ENCODE measurements at regions not wholly inside any gene's neighbourhood (a gene's known extent, or its start where the extent isn't known, plus 50 kb on each side); places are given as distances from the start of the nearest gene placed in this dataset.
A peak's percentile ranks its signal among the peaks of the same experiment; 100 is the strongest.

GRCh38 chr7:429828-430180, 89.8 kb downstream of the PDGFA start:
- no peak overlapping the region for H3K9ac ChIP-seq (ENCODE audit: low read depth in 1 of 3, low read length in 3 of 3)

DNA sequence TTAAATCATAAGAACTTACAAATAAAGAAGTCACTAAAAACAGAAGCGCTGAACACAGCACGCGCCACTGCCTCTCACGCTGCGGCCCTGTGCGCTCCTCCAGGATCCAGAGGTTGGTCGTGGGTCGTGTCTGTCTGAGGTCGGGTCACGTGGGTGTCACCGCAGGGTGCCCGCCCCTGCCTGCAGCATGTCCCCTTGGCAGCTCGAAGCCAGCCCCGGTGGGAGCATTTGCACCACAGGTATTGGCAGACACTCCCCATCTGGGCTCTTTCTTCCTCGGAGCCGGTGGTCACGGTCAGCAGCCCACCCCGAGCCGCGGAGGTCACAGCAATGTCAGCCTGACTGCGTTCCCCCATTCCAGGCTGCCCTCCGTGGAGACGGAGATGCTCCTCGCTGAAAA, 88.6 kb downstream of the PDGFA start:
- H3K27ac ChIP-seq (ENCODE audit: low read depth, low read length), result peak overlapping the region; percentile 7

More at GRCh38 chr7:429828-430180, 89.8 kb downstream of the PDGFA start:
- H3K9me3 ChIP-seq (ENCODE audit: control insufficient read depth in 3 of 3, low read length in 3 of 3), result no peaks in the 10 kb centered on the region
- no peak overlapping the region for H3K4me3 ChIP-seq (ENCODE audit: low read length in 3 of 3)
- no peaks in the 10 kb centered on the region for H3K36me3 ChIP-seq (ENCODE audit: control insufficient read depth in 3 of 3, insufficient read depth in 3 of 3, low read length in 3 of 3)
- peaks cover 8 to 17% (median 12%) of the 10 kb centered on the region in 3 donors for H3K4me1 ChIP-seq (ENCODE audit: control insufficient read depth in 3 of 3, insufficient read depth in 3 of 3, low read length in 3 of 3)
- no peak overlapping the region for H3K27ac ChIP-seq (ENCODE audit: low read depth, low read length)
- H3K27me3 ChIP-seq (ENCODE audit: control insufficient read depth in 3 of 3, insufficient read depth in 3 of 3, low read length in 3 of 3), result peaks cover 7 to 30% (median 10%) of the 10 kb centered on the region in 3 donors

DNA sequence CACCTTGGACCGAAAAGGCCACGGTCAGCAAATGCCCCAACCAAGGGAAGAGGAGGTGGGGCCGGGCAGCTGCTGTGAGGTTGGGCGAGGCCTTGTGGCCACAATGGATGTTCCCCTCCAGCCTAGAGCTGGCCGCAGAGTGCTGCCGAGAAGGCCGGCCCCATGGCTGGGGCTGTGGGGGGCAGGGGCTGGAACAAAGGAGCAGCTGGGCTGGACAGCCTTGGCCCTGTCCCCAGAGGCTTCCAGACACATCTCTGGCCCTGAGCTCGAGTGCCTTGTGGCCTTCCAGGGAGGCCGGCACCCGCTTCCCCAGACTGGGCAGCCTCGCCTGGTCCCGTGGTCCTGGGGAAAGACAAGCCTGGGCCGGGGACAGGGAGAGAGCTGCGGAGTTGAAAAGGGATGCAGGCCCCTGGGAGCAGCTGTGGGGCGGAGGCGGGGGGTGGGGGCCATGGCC, 88.0 kb downstream of the PDGFA start:
- H3K4me3 ChIP-seq (ENCODE audit: low read length in 3 of 3), result no peak overlapping the region
- no peaks in the 10 kb centered on the region for H3K9me3 ChIP-seq (ENCODE audit: control insufficient read depth in 3 of 3, low read length in 3 of 3)
- H3K36me3 ChIP-seq (ENCODE audit: control insufficient read depth in 3 of 3, insufficient read depth in 3 of 3, low read length in 3 of 3), result no peaks in the 10 kb centered on the region
- peak overlapping the region; percentile 7 for H3K27ac ChIP-seq (ENCODE audit: low read depth, low read length)
- peaks cover 0 to 13% (median 10%) of the 10 kb centered on the region in 3 donors for H3K27me3 ChIP-seq (ENCODE audit: control insufficient read depth in 3 of 3, insufficient read depth in 3 of 3, low read length in 3 of 3)
- peaks cover 0 to 5% (median 3%) of the 10 kb centered on the region in 3 donors for H3K4me1 ChIP-seq (ENCODE audit: control insufficient read depth in 3 of 3, insufficient read depth in 3 of 3, low read length in 3 of 3)
- no peak overlapping the region for H3K9ac ChIP-seq (ENCODE audit: low read depth in 1 of 3, low read length in 3 of 3)

More for the DNA sequence above, 88.6 kb downstream of the PDGFA start:
- peaks cover 0 to 5% (median 3%) of the 10 kb centered on the region in 3 donors for H3K4me1 ChIP-seq (ENCODE audit: control insufficient read depth in 3 of 3, insufficient read depth in 3 of 3, low read length in 3 of 3)
- peaks cover 0 to 17% (median 11%) of the 10 kb centered on the region in 3 donors for H3K27me3 ChIP-seq (ENCODE audit: control insufficient read depth in 3 of 3, insufficient read depth in 3 of 3, low read length in 3 of 3)
- no peak overlapping the region for H3K4me3 ChIP-seq (ENCODE audit: low read length in 3 of 3)
- no peaks in the 10 kb centered on the region for H3K36me3 ChIP-seq (ENCODE audit: control insufficient read depth in 3 of 3, insufficient read depth in 3 of 3, low read length in 3 of 3)
- no peak overlapping the region for H3K9ac ChIP-seq (ENCODE audit: low read depth in 1 of 3, low read length in 3 of 3)
- no peaks in the 10 kb centered on the region for H3K9me3 ChIP-seq (ENCODE audit: control insufficient read depth in 3 of 3, low read length in 3 of 3)

- Histone ChIP-seq H3K27ac (ENCODE audit: low read depth, low read length) (peak overlapping the region; percentile 7), H3K4me3 (ENCODE audit: low read length in 3 of 3) (no peak overlapping the region), H3K9ac (ENCODE audit: low read depth in 1 of 3, low read length in 3 of 3) (no peak overlapping the region), H3K4me1 (ENCODE audit: control insufficient read depth in 3 of 3, insufficient read depth in 3 of 3, low read length in 3 of 3) (peaks cover 0 to 5% (median 3%) of the 10 kb centered on the region in 3 donors), H3K9me3 (ENCODE audit: control insufficient read depth in 3 of 3, low read length in 3 of 3) (no peaks in the 10 kb centered on the region), H3K27me3 (ENCODE audit: control insufficient read depth in 3 of 3, insufficient read depth in 3 of 3, low read length in 3 of 3) (peaks cover 0 to 11% (median 7%) of the 10 kb centered on the region in 3 donors), H3K36me3 (ENCODE audit: control insufficient read depth in 3 of 3, insufficient read depth in 3 of 3, low read length in 3 of 3) (no peaks in the 10 kb centered on the region)
Observed at GRCh38 chr7:432256-432655, 87.4 kb downstream of the PDGFA start.

- H3K36me3 ChIP-seq (ENCODE audit: control insufficient read depth in 3 of 3, insufficient read depth in 3 of 3, low read length in 3 of 3), result no peaks in the 10 kb centered on the region
- no peak overlapping the region for H3K9ac ChIP-seq (ENCODE audit: low read depth in 1 of 3, low read length in 3 of 3)
- peaks cover 0 to 11% (median 7%) of the 10 kb centered on the region in 3 donors for H3K27me3 ChIP-seq (ENCODE audit: control insufficient read depth in 3 of 3, insufficient read depth in 3 of 3, low read length in 3 of 3)
- no peaks in the 10 kb centered on the region for H3K9me3 ChIP-seq (ENCODE audit: control insufficient read depth in 3 of 3, low read length in 3 of 3)
- H3K4me3 ChIP-seq (ENCODE audit: low read length in 3 of 3), result no peak overlapping the region
- peaks cover 0 to 8% (median 5%) of the 10 kb centered on the region in 3 donors for H3K4me1 ChIP-seq (ENCODE audit: control insufficient read depth in 3 of 3, insufficient read depth in 3 of 3, low read length in 3 of 3)
- H3K27ac ChIP-seq (ENCODE audit: low read depth, low read length), result no peak overlapping the region
Observed at GRCh38 chr7:432933-433332, 86.7 kb downstream of the PDGFA start.

DNA sequence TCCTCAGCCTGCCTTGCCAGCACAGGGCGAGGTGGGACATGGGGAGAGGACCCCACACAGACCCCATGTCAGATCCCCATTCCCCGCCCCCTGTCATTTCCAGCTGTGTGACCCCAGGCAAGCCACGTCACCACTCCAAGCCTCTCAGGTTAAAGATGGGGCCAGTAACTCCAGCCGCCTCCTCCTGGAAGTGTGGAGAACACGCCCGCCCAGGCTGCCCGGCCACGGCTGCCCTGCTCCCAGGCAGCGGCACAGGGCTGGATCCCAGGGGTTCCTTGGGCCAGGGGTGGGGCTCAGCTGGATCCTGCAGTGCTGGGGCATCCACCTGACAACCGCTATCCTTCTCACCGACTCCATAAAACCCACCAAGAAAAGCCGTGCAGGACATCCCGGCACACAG, 86.1 kb downstream of the PDGFA start:
- Histone ChIP-seq H3K4me3 (ENCODE audit: low read length in 3 of 3) (no peak overlapping the region), H3K4me1 (ENCODE audit: control insufficient read depth in 3 of 3, insufficient read depth in 3 of 3, low read length in 3 of 3) (peaks cover 4 to 14% (median 11%) of the 10 kb centered on the region in 3 donors), H3K9ac (ENCODE audit: low read depth in 1 of 3, low read length in 3 of 3) (no peak overlapping the region), H3K9me3 (ENCODE audit: control insufficient read depth in 3 of 3, low read length in 3 of 3) (no peaks in the 10 kb centered on the region), H3K36me3 (ENCODE audit: control insufficient read depth in 3 of 3, insufficient read depth in 3 of 3, low read length in 3 of 3) (no peaks in the 10 kb centered on the region), H3K27ac (ENCODE audit: low read depth, low read length) (no peak overlapping the region), H3K27me3 (ENCODE audit: control insufficient read depth in 3 of 3, insufficient read depth in 3 of 3, low read length in 3 of 3) (peaks cover 0 to 11% (median 9%) of the 10 kb centered on the region in 3 donors)

DNA sequence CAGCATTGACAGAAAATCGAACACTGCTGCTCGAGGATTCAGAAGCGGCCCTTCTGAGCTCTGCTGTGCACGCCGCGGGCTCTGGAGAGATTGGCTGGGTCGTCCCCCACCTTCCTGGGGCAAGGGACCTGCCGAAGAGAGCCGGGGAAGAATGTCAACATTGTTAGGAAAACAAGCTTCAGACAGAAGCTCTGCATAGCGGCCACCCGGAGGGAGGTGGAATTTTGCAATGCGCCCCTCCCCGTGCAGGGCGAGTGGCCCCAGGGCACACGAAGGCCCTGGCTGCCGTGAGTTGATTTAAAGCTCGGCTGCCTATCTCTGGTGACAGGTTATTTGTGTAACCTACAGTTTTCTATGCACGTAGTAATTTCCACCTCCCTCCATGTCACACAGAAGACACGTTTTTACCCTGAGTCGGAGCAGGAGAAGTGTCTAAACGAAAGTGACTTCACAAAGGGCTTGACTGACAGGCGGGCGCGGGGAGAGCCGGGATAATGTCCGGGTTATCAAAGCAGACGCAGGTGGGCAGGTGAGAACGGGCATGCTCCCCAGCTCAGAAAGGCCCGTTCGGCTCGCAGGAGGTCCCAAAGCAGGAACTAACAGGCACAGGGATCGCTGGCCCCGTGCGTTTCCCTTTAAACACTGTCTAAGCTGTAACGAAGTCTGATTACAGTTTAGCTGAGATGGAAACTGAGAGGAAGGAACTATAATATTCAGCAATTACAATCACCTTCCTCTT, 84.6 kb downstream of the PDGFA start:
- Histone ChIP-seq H3K27me3 (ENCODE audit: control insufficient read depth in 3 of 3, insufficient read depth in 3 of 3, low read length in 3 of 3) (peaks cover 0 to 11% (median 9%) of the 10 kb centered on the region in 3 donors), H3K9me3 (ENCODE audit: control insufficient read depth in 3 of 3, low read length in 3 of 3) (no peaks in the 10 kb centered on the region), H3K27ac (ENCODE audit: low read depth, low read length) (no peak overlapping the region), H3K9ac (ENCODE audit: low read depth in 1 of 3, low read length in 3 of 3) (no peak overlapping the region), H3K4me1 (ENCODE audit: control insufficient read depth in 3 of 3, insufficient read depth in 3 of 3, low read length in 3 of 3) (peaks cover 6 to 22% (median 20%) of the 10 kb centered on the region in 3 donors), H3K4me3 (ENCODE audit: low read length in 3 of 3) (peak overlapping the region in 2 of 3 donors; percentile 9 to 22), H3K36me3 (ENCODE audit: control insufficient read depth in 3 of 3, insufficient read depth in 3 of 3, low read length in 3 of 3) (no peaks in the 10 kb centered on the region)

GRCh38 chr7:435630-436366, 83.8 kb downstream of the PDGFA start:
- Histone ChIP-seq H3K27ac (ENCODE audit: low read depth, low read length) (no peak overlapping the region), H3K27me3 (ENCODE audit: control insufficient read depth in 3 of 3, insufficient read depth in 3 of 3, low read length in 3 of 3) (peaks cover 0 to 11% (median 9%) of the 10 kb centered on the region in 3 donors), H3K4me1 (ENCODE audit: control insufficient read depth in 3 of 3, insufficient read depth in 3 of 3, low read length in 3 of 3) (peaks cover 6 to 23% (median 20%) of the 10 kb centered on the region in 3 donors), H3K36me3 (ENCODE audit: control insufficient read depth in 3 of 3, insufficient read depth in 3 of 3, low read length in 3 of 3) (no peaks in the 10 kb centered on the region), H3K9me3 (ENCODE audit: control insufficient read depth in 3 of 3, low read length in 3 of 3) (no peaks in the 10 kb centered on the region), H3K9ac (ENCODE audit: low read depth in 1 of 3, low read length in 3 of 3) (no peak overlapping the region), H3K4me3 (ENCODE audit: low read length in 3 of 3) (peak overlapping the region in 2 of 3 donors; percentile 9 to 22)

DNA sequence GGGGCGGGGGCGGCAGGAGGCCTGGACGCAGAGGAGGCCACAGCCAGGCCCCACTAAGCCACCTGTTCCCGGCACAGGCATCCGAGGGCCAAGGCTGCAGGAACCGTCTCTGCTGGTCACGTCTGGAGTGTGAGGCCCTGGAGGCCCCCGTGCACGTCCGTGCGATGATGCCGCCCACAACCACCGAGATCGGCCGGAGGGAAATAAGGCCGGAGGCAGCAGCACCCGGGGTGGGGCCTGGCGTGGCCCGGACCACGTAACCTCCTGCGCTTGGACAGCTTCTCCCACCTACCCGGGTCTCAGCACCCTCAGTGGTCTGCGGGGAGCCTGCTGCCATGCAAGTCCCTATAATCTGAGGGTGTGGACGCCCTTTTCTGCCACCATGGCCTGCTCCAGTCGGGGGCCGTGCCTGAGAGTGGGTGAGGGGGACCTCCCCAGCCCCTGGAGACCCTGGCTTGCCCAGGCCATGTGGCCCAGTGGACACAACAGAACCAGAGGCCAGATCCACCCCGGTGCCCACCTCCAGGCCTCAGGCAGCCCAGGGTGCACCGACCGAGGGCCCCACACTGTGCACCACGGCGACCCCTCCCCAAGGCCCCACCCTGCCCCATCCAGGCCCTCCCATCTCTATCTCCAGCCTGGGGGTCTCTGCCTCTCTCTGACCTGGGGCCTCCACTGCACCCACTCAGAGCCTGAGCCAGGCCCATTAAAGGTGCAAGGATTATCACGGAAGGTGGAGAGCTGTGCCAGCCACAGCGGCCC, 83.1 kb downstream of the PDGFA start:
- Histone ChIP-seq H3K4me1 (ENCODE audit: control insufficient read depth in 3 of 3, insufficient read depth in 3 of 3, low read length in 3 of 3) (peaks cover 8 to 29% (median 25%) of the 10 kb centered on the region in 3 donors), H3K9ac (ENCODE audit: low read depth in 1 of 3, low read length in 3 of 3) (no peak overlapping the region), H3K4me3 (ENCODE audit: low read length in 3 of 3) (no peak overlapping the region)

More for the DNA sequence above, 83.1 kb downstream of the PDGFA start:
- H3K27me3 ChIP-seq (ENCODE audit: control insufficient read depth in 3 of 3, insufficient read depth in 3 of 3, low read length in 3 of 3), result peaks cover 0 to 11% (median 9%) of the 10 kb centered on the region in 3 donors
- H3K9me3 ChIP-seq (ENCODE audit: control insufficient read depth in 3 of 3, low read length in 3 of 3), result no peaks in the 10 kb centered on the region
- no peaks in the 10 kb centered on the region for H3K36me3 ChIP-seq (ENCODE audit: control insufficient read depth in 3 of 3, insufficient read depth in 3 of 3, low read length in 3 of 3)
- H3K27ac ChIP-seq (ENCODE audit: low read depth, low read length), result no peak overlapping the region

Data from skeletal muscle tissue (tissue), 3 donors.